Esophagus squamous epithelium (tissue), 4 donors: ENCODE measurements at regions not wholly inside any gene's neighbourhood (a gene's known extent, or its start where the extent isn't known, plus 50 kb on each side); places are given as distances from the start of the nearest gene placed in this dataset.

ENCODE experiments used
- CTCF ChIP-seq, 6 experiments: fragments of 450-650 bp in 4 of 6; fragments of 200-600 bp in 2 of 6; sonication (generic) in 2 of 6; IDR thresholded peaks; one replicate each; pipeline ENCODE4 v1.5.1; 2016 to 2019; ENCODE audit warnings: antibody characterized with exemption in 6 of 6, mild to moderate bottlenecking in 4 of 6, moderate library complexity in 4 of 6
- POLR2A ChIP-seq, 4 donors: fragments of 450-650 bp; IDR thresholded peaks; one replicate each; pipeline ENCODE4 v1.6.1; 2017; ENCODE audit warnings: antibody characterized with exemption in 4 of 4, mild to moderate bottlenecking in 4 of 4, moderate library complexity in 3 of 4

GRCh38 chr5:77908787-77909186 lies 132.6 kb upstream of the TBCA start:
- TF ChIP-seq CTCF (IDR thresholded peaks at IDR 0.05): no peak
- no peak for TF ChIP-seq POLR2A (IDR thresholded peaks at IDR 0.05)
